HEK293 (cell line): ENCODE measurements at regions not wholly inside any gene's neighbourhood (a gene's known extent, or its start where the extent isn't known, plus 50 kb on each side); places are given as distances from the start of the nearest gene placed in this dataset.

Experiments used
- CTCF ChIA-PET: fragments of 350-600 bp; formaldehyde crosslinking; extraction: SDS; loops from one replicate; lab custom pipeline; 2021; ENCODE audit warnings: antibody characterized with exemption; lab: Yijun Ruan, JAX
- POLR2A ChIA-PET: fragments of 300-600 bp; formaldehyde crosslinking; extraction: SDS; loops from one replicate; lab custom pipeline; 2020; ENCODE audit warnings: antibody characterized with exemption, inconsistent platforms; lab: Yijun Ruan, JAX
- H3K27ac ChIP-seq: fragments of 200-500 bp; sonication (Bioruptor generic); 2 replicates; pipeline ENCODE4 v1.5.1; 2014; ENCODE audit warnings: low read depth, low read length, control low read depth, inconsistent platforms; ENCODE audit errors: extremely low read depth
- H3K36me3 ChIP-seq, 2 experiments: fragments of 200-500 bp in 1 of 2; sonication (Bioruptor generic) in 1 of 2; 1 replicate in 1 of 2; 2 replicates in 1 of 2; pipeline ENCODE4 v1.5.1; 2014 to 2017; ENCODE audit warnings: inconsistent platforms in 2 of 2, low read length in 2 of 2; ENCODE audit not compliant: control insufficient read depth in 2 of 2, insufficient read depth in 1 of 2
- H3K4me1 ChIP-seq: fragments of 200-500 bp; sonication (Bioruptor generic); 2 replicates; pipeline ENCODE4 v1.5.1; 2014; ENCODE audit warnings: mild to moderate bottlenecking, low read length, inconsistent platforms; ENCODE audit not compliant: control insufficient read depth, insufficient read depth
- H3K4me3 ChIP-seq: 2 replicates; pipeline ENCODE4 v1.5.1; 2011; ENCODE audit warnings: low read depth, mild to moderate bottlenecking, control low read depth, low read length, moderate library complexity
- H3K9me3 ChIP-seq: fragments of 200-500 bp; sonication (Bioruptor generic); 2 replicates; pipeline ENCODE4 v1.5.1; 2014; ENCODE audit warnings: low read depth, low read length, inconsistent platforms; ENCODE audit not compliant: control insufficient read depth, insufficient read depth
- BCL11B ChIP-seq: fragments of 450-650 bp; formaldehyde crosslinking; IDR thresholded peaks from 2 replicates; pipeline ENCODE4 v1.5.1; 2016; ENCODE audit warnings: low read depth, missing biosample characterization, missing genetic modification characterization
- GFI1B ChIP-seq: fragments of 450-650 bp; formaldehyde crosslinking; IDR thresholded peaks from 2 replicates; pipeline ENCODE4 v1.5.1; 2016; ENCODE audit warnings: missing biosample characterization, missing genetic modification characterization
- MYNN ChIP-seq: fragments of 450-650 bp; formaldehyde crosslinking; IDR thresholded peaks from 2 replicates; pipeline ENCODE4 v1.5.1; 2016; ENCODE audit warnings: missing biosample characterization, missing genetic modification characterization, borderline replicate concordance
- SP2 ChIP-seq: fragments of 450-650 bp; formaldehyde crosslinking; IDR thresholded peaks from 2 replicates; pipeline ENCODE4 v1.5.1; 2016; ENCODE audit warnings: missing biosample characterization, missing genetic modification characterization
- ZFHX2 ChIP-seq: fragments of 450-650 bp; formaldehyde crosslinking; conservative IDR thresholded peaks from 2 replicates; pipeline ENCODE4 v1.5.1; 2016; ENCODE audit warnings: missing biosample characterization, missing genetic modification characterization
- ZNF184 ChIP-seq: fragments of 450-650 bp; IDR thresholded peaks from 2 replicates; pipeline ENCODE4 v1.5.1; 2018; ENCODE audit warnings: missing biosample characterization, mild to moderate bottlenecking, missing genetic modification characterization
- ZNF266 ChIP-seq: fragments of 450-650 bp; formaldehyde crosslinking; IDR thresholded peaks from 2 replicates; pipeline ENCODE4 v1.5.1; 2016; ENCODE audit warnings: missing biosample characterization, missing genetic modification characterization, low read depth
- ZNF274 ChIP-seq, 2 experiments: fragments of 200-500 bp in 1 of 2; fragments of 450-650 bp in 1 of 2; sonication (Bioruptor generic) in 1 of 2; formaldehyde crosslinking in 1 of 2; IDR thresholded peaks; 2 replicates each; pipeline versions ENCODE4 v1.5.1 to v1.6.1; 2014 to 2016; ENCODE audit warnings: borderline replicate concordance in 1 of 2, inconsistent platforms in 1 of 2, low read length in 1 of 2, missing biosample characterization in 1 of 2, missing genetic modification characterization in 1 of 2
- ZNF350 ChIP-seq: fragments of 450-650 bp; formaldehyde crosslinking; IDR thresholded peaks from 2 replicates; pipeline ENCODE4 v1.5.0; 2017; ENCODE audit warnings: missing biosample characterization, mild to moderate bottlenecking, missing genetic modification characterization
- ZNF521 ChIP-seq: fragments of 450-650 bp; formaldehyde crosslinking; IDR thresholded peaks from 2 replicates; pipeline ENCODE4 v1.5.1; 2017; ENCODE audit warnings: missing biosample characterization, mild to moderate bottlenecking, missing genetic modification characterization
- ZNF548 ChIP-seq: fragments of 450-650 bp; formaldehyde crosslinking; IDR thresholded peaks from 2 replicates; pipeline ENCODE4 v1.5.1; 2016; ENCODE audit warnings: missing biosample characterization, missing genetic modification characterization
- ZNF558 ChIP-seq: fragments of 450-650 bp; formaldehyde crosslinking; IDR thresholded peaks from 2 replicates; pipeline ENCODE4 v1.5.1; 2016; ENCODE audit warnings: missing biosample characterization, missing genetic modification characterization
- ZNF561 ChIP-seq: fragments of 450-650 bp; IDR thresholded peaks from 2 replicates; pipeline ENCODE4 v1.5.1; 2018; ENCODE audit warnings: missing biosample characterization, missing genetic modification characterization, borderline replicate concordance
- ZNF580 ChIP-seq: fragments of 450-650 bp; formaldehyde crosslinking; IDR thresholded peaks from 2 replicates; pipeline ENCODE4 v1.5.1; 2016; ENCODE audit warnings: missing biosample characterization, missing genetic modification characterization
- ZNF600 ChIP-seq: fragments of 450-650 bp; formaldehyde crosslinking; IDR thresholded peaks from 2 replicates; pipeline ENCODE4 v1.5.1; 2016; ENCODE audit warnings: missing biosample characterization, missing genetic modification characterization
- ZNF610 ChIP-seq: fragments of 450-650 bp; formaldehyde crosslinking; IDR thresholded peaks from 2 replicates; pipeline ENCODE4 v1.5.1; 2016; ENCODE audit warnings: missing biosample characterization, missing genetic modification characterization, borderline replicate concordance
- ZNF677 ChIP-seq: fragments of 450-650 bp; IDR thresholded peaks from 2 replicates; pipeline ENCODE4 v1.5.0; 2018; ENCODE audit warnings: missing biosample characterization, mild to moderate bottlenecking, missing genetic modification characterization, moderate library complexity
- ZNF791 ChIP-seq: fragments of 450-650 bp; formaldehyde crosslinking; IDR thresholded peaks from 2 replicates; pipeline ENCODE4 v1.5.1; 2016; ENCODE audit warnings: missing biosample characterization, missing genetic modification characterization
- TF ChIP-seq, protein P1 (sequence below): fragments of 450-650 bp; formaldehyde crosslinking; IDR thresholded peaks from 2 replicates; pipeline ENCODE4 v1.5.1; 2016; ENCODE audit warnings: missing biosample characterization, missing genetic modification characterization
- TF ChIP-seq, protein P2 (sequence below): fragments of 450-650 bp; formaldehyde crosslinking; IDR thresholded peaks from 2 replicates; pipeline ENCODE4 v1.5.1; 2016; ENCODE audit warnings: missing biosample characterization, missing genetic modification characterization
- TF ChIP-seq, protein P3 (sequence below): fragments of 450-650 bp; formaldehyde crosslinking; IDR thresholded peaks from 2 replicates; pipeline ENCODE4 v1.5.1; 2017; ENCODE audit warnings: missing biosample characterization, missing genetic modification characterization

- ChIA-PET CTCF (no interaction called here), POLR2A (no interaction called here)
- Histone ChIP-seq H3K9me3 (no peaks in the 10 kb centered on the region), H3K27ac (no peak overlapping the region), H3K4me3 (no peak overlapping the region), H3K4me1 (no peaks in the 10 kb centered on the region), H3K36me3 (no peaks in the 10 kb centered on the region)
- no peak for TF ChIP-seq ZNF266
- no peak for TF ChIP-seq ZFHX2 (tag by site-specific recombination)
- no peak for TF ChIP-seq ZNF677
- no peak for TF ChIP-seq ZNF600
- TF ChIP-seq ZNF184 (tag by site-specific recombination) = no peak
- no peak for TF ChIP-seq ZNF274 (IDR thresholded peaks at IDR 0.05; ENCODE audit: low read length)
- no peak for TF ChIP-seq ZNF274 (tag by site-specific recombination; IDR thresholded peaks at IDR 0.05; ENCODE audit: borderline replicate concordance)
- no peak for TF ChIP-seq ZNF610 (tag by site-specific recombination)
- no peak for TF ChIP-seq ZNF791 (tag by site-specific recombination)
- no peak for TF ChIP-seq SP2 (tag by site-specific recombination)
- TF ChIP-seq, protein P1, sequence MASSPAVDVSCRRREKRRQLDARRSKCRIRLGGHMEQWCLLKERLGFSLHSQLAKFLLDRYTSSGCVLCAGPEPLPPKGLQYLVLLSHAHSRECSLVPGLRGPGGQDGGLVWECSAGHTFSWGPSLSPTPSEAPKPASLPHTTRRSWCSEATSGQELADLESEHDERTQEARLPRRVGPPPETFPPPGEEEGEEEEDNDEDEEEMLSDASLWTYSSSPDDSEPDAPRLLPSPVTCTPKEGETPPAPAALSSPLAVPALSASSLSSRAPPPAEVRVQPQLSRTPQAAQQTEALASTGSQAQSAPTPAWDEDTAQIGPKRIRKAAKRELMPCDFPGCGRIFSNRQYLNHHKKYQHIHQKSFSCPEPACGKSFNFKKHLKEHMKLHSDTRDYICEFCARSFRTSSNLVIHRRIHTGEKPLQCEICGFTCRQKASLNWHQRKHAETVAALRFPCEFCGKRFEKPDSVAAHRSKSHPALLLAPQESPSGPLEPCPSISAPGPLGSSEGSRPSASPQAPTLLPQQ = no peak
- no peak for TF ChIP-seq ZNF580
- TF ChIP-seq ZNF561 = no peak
- TF ChIP-seq ZNF350 = no peak
- no peak for TF ChIP-seq ZNF558 (tag by site-specific recombination)
- no peak for TF ChIP-seq BCL11B (tag by site-specific recombination)
These were observed 1992.1 kb upstream of the IGFBP7 start for GRCh38 chr4:59102311-59102710.

DNA sequence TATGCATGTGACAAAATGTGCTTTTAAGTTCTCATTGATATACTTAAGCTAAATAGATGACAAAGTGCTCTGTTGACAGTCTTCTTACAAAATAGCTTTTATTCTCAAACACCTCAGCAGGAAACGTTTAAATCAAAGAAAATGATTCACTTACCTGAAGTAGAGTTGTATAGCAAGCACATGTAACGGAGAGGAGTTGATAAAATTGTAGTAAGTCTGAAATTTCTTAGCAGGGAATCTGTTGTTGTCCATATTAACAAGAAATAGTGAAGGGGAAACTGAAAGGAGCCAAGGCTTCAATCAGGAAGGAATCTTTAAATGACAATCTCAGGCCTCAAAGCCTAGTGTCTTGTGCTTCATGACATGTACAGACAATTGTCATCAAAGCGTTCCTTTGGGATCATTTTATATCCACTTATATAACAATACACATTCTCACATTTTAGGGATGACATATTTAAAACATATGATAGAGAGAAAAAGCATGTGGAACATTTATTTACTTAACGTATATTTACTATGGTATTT lies 2010.2 kb upstream of the IGFBP7 start:
- H3K4me3 ChIP-seq = no peak overlapping the region
- no peaks in the 10 kb centered on the region for H3K4me1 ChIP-seq
- no peaks in the 10 kb centered on the region for H3K36me3 ChIP-seq
- TF ChIP-seq, protein P2, sequence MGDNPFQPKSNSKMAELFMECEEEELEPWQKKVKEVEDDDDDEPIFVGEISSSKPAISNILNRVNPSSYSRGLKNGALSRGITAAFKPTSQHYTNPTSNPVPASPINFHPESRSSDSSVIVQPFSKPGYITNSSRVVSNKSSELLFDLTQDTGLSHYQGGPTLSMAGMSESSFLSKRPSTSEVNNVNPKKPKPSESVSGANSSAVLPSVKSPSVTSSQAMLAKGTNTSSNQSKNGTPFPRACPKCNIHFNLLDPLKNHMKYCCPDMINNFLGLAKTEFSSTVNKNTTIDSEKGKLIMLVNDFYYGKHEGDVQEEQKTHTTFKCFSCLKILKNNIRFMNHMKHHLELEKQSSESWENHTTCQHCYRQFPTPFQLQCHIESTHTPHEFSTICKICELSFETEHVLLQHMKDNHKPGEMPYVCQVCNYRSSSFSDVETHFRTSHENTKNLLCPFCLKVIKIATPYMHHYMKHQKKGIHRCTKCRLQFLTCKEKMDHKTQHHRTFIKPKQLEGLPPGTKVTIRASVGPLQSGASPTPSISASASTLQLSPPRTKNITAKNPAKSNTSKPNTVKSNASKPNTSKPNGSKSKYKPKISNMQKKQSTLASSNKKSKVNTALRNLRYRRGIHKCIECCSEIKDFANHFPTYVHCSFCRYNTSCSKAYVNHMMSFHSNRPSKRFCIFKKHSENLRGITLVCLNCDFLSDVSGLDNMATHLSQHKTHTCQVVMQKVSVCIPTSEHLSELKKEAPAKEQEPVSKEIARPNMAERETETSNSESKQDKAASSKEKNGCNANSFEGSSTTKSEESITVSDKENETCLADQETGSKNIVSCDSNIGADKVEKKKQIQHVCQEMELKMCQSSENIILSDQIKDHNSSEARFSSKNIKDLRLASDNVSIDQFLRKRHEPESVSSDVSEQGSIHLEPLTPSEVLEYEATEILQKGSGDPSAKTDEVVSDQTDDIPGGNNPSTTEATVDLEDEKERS (tag by site-specific recombination) = no peak
- TF ChIP-seq, protein P3, sequence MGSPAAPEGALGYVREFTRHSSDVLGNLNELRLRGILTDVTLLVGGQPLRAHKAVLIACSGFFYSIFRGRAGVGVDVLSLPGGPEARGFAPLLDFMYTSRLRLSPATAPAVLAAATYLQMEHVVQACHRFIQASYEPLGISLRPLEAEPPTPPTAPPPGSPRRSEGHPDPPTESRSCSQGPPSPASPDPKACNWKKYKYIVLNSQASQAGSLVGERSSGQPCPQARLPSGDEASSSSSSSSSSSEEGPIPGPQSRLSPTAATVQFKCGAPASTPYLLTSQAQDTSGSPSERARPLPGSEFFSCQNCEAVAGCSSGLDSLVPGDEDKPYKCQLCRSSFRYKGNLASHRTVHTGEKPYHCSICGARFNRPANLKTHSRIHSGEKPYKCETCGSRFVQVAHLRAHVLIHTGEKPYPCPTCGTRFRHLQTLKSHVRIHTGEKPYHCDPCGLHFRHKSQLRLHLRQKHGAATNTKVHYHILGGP (tag by site-specific recombination) = no peak
- no peak for TF ChIP-seq ZNF521
- no peak for TF ChIP-seq GFI1B (tag by site-specific recombination)
- no peak for TF ChIP-seq MYNN (tag by site-specific recombination)
- TF ChIP-seq ZNF548 (tag by site-specific recombination) = no peak
- H3K27ac ChIP-seq = no peak overlapping the region
- ChIA-PET POLR2A (no interaction called here), CTCF (no interaction called here)
- no peaks in the 10 kb centered on the region for H3K9me3 ChIP-seq
